ENCODE measurements at regions not wholly inside any gene's neighbourhood (a gene's known extent, or its start where the extent isn't known, plus 50 kb on each side); places are given as distances from the start of the nearest gene placed in this dataset.

DNA sequence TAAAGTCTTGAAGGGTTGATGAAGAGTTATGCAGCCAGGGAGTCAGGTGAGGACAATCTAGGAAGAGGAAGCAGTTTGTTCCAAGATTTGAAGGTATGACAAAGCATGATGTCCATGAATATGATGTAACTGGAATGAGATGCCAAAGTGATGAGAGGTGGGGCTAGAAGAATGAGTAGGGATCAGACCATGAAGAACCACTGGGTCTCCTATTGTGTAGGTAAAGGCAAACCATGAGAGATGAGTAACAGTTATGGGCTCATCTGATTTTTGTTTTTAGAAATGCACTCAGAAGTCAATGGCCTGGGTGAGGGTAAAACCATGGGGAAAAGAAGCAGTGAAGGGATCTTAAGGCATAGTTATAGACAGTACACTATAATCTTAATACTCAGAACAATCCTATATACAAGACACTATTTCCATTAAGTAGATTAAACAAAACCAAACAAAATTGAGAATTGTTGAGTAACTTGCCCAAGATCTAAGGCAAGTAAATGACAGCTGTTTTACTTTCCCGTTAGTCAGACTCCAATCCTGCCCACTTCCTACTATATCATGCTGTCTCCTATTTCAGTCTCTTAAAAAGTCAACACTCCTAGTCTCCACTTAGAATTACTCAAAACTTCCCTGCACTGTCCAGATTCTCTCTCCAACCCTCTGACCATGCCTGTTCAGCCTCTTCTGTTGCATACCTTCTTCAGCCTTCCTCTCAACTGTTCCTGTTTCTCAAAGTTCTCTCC lies 393.8 kb upstream of the MEF2C start:
- Histone ChIP-seq H3K27me3 (no peaks in the 10 kb centered on the region), H3K4me1 (no peaks in the 10 kb centered on the region), H3K4me3 (no peak overlapping the region), H3K27ac (no peak overlapping the region), H3K9me3 (no peaks in the 10 kb centered on the region), H3K36me3 (no peaks in the 10 kb centered on the region)
- intact Hi-C loops (cut with DNase I; ENCODE audit: low total_unique reads) = no loop called here
- DNase-seq = no peak
- WGBS, 5 donors = 62 to 70% (median 63%) methylated on average over 1 of the region's 1 CpG
- TF ChIP-seq POLR2A (IDR thresholded peaks at IDR 0.05) (no peak), CTCF (IDR thresholded peaks at IDR 0.05) (no peak), EP300 (IDR thresholded peaks at IDR 0.05) (no peak), POLR2AphosphoS5 (IDR thresholded peaks at IDR 0.05) (no peak)

DNA sequence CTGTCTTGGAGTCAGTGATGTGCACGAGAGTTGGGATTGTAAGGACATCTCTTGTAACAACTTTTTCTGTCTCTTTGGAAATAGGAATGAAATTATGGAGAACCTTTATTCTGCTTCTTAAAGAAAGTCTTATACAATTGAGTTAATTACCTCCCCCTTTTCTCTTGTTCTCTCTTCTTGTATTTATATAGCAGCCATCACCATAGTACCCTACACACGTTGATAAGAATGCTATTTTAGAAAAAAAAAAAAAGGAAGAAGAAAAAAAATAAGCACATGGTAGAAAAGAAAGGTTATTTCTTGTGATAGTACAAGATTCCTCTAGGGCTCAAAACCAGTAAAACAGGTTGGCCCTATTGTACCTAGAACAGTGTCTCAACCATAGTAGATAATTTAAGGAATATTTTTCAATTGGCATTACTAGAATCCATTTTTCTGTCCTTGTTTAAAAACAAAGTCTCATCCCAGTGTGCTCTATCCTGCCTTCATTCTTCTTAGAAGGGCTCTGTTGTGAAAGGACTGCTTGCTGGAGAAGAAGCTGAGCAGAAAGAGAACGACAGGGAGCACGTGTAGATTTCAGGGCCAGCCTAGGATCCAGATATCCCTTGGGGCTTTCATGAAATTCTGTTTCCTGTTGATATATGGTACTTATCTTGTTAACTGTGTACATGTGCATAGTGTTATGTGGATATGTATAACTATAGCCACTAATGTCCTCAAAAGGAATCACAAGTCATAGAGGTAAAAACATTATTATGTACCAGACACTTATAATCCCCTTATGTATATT lies 392.3 kb upstream of the MEF2C start:
- H3K4me3 ChIP-seq = no peak overlapping the region
- no peak overlapping the region for H3K27ac ChIP-seq
- no peaks in the 10 kb centered on the region for H3K27me3 ChIP-seq
- intact Hi-C loops (cut with DNase I; ENCODE audit: low total_unique reads) = no loop called here
- DNase-seq = no peak
- no peaks in the 10 kb centered on the region for H3K9me3 ChIP-seq
- H3K4me1 ChIP-seq = no peaks in the 10 kb centered on the region
- 44 to 61% (median 51%) methylated on average over 4 of the region's 4 CpGs for WGBS, 5 donors
- H3K36me3 ChIP-seq = no peaks in the 10 kb centered on the region
- TF ChIP-seq EP300 (IDR thresholded peaks at IDR 0.05) = no peak

- Histone ChIP-seq H3K9me3 (no peaks in the 10 kb centered on the region), H3K27me3 (no peaks in the 10 kb centered on the region), H3K27ac (no peak overlapping the region), H3K4me3 (no peak overlapping the region), H3K36me3 (no peaks in the 10 kb centered on the region), H3K4me1 (no peaks in the 10 kb centered on the region)
- no peak for TF ChIP-seq CTCF (IDR thresholded peaks at IDR 0.05)
- TF ChIP-seq POLR2A (IDR thresholded peaks at IDR 0.05) = no peak
- intact Hi-C loops (cut with DNase I; ENCODE audit: low total_unique reads) = no loop called here
- 84 to 90% (median 89%) methylated on average over 7 of the region's 7 CpGs for WGBS, 5 donors
- no peak for DNase-seq
These were observed 390.3 kb upstream of the MEF2C start for GRCh38 chr5:89273289-89273688.

GRCh38 chr5:89270901-89271300 lies 387.9 kb upstream of the MEF2C start:
- no peaks in the 10 kb centered on the region for H3K27me3 ChIP-seq
- 77 to 81% (median 80%) methylated on average over 5 of the region's 5 CpGs for WGBS, 5 donors
- DNase-seq = no peak
- H3K4me1 ChIP-seq = no peaks in the 10 kb centered on the region
- H3K27ac ChIP-seq = peak overlapping the region in 1 of 5 donors; percentile 5
- no peaks in the 10 kb centered on the region for H3K36me3 ChIP-seq
- no peak for TF ChIP-seq EP300 (IDR thresholded peaks at IDR 0.05)
- TF ChIP-seq POLR2A (IDR thresholded peaks at IDR 0.05) = no peak
- TF ChIP-seq CTCF (IDR thresholded peaks at IDR 0.05) = no peak
- TF ChIP-seq POLR2AphosphoS5 (IDR thresholded peaks at IDR 0.05) = no peak
- H3K4me3 ChIP-seq = no peak overlapping the region
- no peaks in the 10 kb centered on the region for H3K9me3 ChIP-seq
- intact Hi-C loops (cut with DNase I; ENCODE audit: low total_unique reads) = no loop called here

GRCh38 chr5:89269721-89270120 lies 386.7 kb upstream of the MEF2C start:
- intact Hi-C loops (cut with DNase I; ENCODE audit: low total_unique reads) = no loop called here
- Histone ChIP-seq H3K36me3 (no peaks in the 10 kb centered on the region), H3K9me3 (no peaks in the 10 kb centered on the region), H3K4me1 (no peaks in the 10 kb centered on the region), H3K27me3 (no peaks in the 10 kb centered on the region), H3K27ac (no peak overlapping the region), H3K4me3 (no peak overlapping the region)
- no peak for TF ChIP-seq POLR2AphosphoS5 (IDR thresholded peaks at IDR 0.05)
- no peak for TF ChIP-seq CTCF (IDR thresholded peaks at IDR 0.05)
- TF ChIP-seq POLR2A (IDR thresholded peaks at IDR 0.05) = no peak
- no peak for TF ChIP-seq EP300 (IDR thresholded peaks at IDR 0.05)
- 75 to 88% (median 85%) methylated on average over 6 of the region's 6 CpGs for WGBS, 5 donors
- DNase-seq = no peak

All from stomach (tissue), 8 donors.